ENCODE measurements at regions not wholly inside any gene's neighbourhood (a gene's known extent, or its start where the extent isn't known, plus 50 kb on each side); places are given as distances from the start of the nearest gene placed in this dataset.

DNA sequence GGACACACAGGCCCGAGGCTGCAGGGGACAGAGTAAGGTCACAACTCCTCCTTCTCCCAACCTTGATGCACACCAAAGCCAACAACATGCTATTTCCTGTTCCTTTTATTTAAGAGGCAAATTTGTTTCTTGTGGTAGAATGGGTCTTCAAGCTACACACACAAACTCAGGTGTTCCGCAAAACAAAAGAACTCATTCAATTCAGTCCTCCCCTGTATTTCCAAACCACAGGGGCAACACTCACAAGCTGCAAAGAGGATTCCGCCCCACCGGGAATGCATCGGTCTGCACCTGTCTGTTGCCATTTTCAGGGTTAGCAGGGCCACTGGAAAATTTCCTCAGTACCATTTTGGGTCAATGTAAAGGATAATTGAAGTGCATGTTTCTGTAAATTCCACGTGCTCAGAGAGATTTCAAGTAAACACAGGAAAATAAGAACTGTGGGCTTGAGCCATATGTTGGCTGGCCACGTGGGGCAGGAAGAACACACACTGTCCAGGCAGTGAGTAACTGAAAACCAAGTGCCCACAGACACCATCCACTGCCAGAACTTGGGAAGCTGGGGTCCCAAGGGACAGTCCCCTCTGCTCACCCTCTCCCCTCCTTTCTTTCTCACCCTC lies 145.2 kb upstream of the ERG start:
- no peak for TF ChIP-seq EZH2 (optimal IDR thresholded peaks at IDR 0.05; ENCODE audit: low read depth, low read length)
- TF ChIP-seq, protein P1, sequence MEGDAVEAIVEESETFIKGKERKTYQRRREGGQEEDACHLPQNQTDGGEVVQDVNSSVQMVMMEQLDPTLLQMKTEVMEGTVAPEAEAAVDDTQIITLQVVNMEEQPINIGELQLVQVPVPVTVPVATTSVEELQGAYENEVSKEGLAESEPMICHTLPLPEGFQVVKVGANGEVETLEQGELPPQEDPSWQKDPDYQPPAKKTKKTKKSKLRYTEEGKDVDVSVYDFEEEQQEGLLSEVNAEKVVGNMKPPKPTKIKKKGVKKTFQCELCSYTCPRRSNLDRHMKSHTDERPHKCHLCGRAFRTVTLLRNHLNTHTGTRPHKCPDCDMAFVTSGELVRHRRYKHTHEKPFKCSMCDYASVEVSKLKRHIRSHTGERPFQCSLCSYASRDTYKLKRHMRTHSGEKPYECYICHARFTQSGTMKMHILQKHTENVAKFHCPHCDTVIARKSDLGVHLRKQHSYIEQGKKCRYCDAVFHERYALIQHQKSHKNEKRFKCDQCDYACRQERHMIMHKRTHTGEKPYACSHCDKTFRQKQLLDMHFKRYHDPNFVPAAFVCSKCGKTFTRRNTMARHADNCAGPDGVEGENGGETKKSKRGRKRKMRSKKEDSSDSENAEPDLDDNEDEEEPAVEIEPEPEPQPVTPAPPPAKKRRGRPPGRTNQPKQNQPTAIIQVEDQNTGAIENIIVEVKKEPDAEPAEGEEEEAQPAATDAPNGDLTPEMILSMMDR (IDR thresholded peaks at IDR 0.05; ENCODE audit: low read length) = no peak

Measured in MM.1S (cell line).